ENCODE measurements at regions not wholly inside any gene's neighbourhood (a gene's known extent, or its start where the extent isn't known, plus 50 kb on each side); places are given as distances from the start of the nearest gene placed in this dataset.

- H3K27ac ChIP-seq, result no peak overlapping the region
Observed at GRCh38 chr2:120661551-120661950, 74.1 kb upstream of the GLI2 start.

GRCh38 chr2:120662046-120662445 is 73.6 kb upstream of the GLI2 start:
- no peak for DNase-seq (ENCODE audit: low spot score in 2 of 2)
- H3K4me1 ChIP-seq, result no peaks in the 10 kb centered on the region
- TF ChIP-seq, protein P1, sequence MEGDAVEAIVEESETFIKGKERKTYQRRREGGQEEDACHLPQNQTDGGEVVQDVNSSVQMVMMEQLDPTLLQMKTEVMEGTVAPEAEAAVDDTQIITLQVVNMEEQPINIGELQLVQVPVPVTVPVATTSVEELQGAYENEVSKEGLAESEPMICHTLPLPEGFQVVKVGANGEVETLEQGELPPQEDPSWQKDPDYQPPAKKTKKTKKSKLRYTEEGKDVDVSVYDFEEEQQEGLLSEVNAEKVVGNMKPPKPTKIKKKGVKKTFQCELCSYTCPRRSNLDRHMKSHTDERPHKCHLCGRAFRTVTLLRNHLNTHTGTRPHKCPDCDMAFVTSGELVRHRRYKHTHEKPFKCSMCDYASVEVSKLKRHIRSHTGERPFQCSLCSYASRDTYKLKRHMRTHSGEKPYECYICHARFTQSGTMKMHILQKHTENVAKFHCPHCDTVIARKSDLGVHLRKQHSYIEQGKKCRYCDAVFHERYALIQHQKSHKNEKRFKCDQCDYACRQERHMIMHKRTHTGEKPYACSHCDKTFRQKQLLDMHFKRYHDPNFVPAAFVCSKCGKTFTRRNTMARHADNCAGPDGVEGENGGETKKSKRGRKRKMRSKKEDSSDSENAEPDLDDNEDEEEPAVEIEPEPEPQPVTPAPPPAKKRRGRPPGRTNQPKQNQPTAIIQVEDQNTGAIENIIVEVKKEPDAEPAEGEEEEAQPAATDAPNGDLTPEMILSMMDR (IDR thresholded peaks at IDR 0.05), result no peak
- H3K9me3 ChIP-seq, result peaks cover 0 to 9% of the 10 kb centered on the region in 2 donors
- no peaks in the 10 kb centered on the region for H3K36me3 ChIP-seq
- H3K27ac ChIP-seq, result no peak overlapping the region
- H3K27me3 ChIP-seq, result no peaks in the 10 kb centered on the region
- intact Hi-C loops (cut with DNase I), result no loop called here
- H3K4me3 ChIP-seq, result no peak overlapping the region

More at GRCh38 chr2:120661551-120661950, 74.1 kb upstream of the GLI2 start:
- Histone ChIP-seq H3K9me3 (peaks cover 0 to 6% of the 10 kb centered on the region in 2 donors), H3K27me3 (no peaks in the 10 kb centered on the region), H3K4me3 (no peak overlapping the region), H3K4me1 (peaks cover 0 to 3% of the 10 kb centered on the region in 2 donors), H3K36me3 (no peaks in the 10 kb centered on the region)
- intact Hi-C loops (cut with DNase I), result no loop called here
- TF ChIP-seq, protein P1 (IDR thresholded peaks at IDR 0.05), result no peak
- DNase-seq (ENCODE audit: low spot score in 2 of 2), result no peak

- H3K36me3 ChIP-seq, result no peaks in the 10 kb centered on the region
- H3K4me1 ChIP-seq, result no peaks in the 10 kb centered on the region
- TF ChIP-seq, protein P1 (IDR thresholded peaks at IDR 0.05), result no peak
- no peak for DNase-seq (ENCODE audit: low spot score in 2 of 2)
- no peaks in the 10 kb centered on the region for H3K27me3 ChIP-seq
- peaks cover 0 to 9% of the 10 kb centered on the region in 2 donors for H3K9me3 ChIP-seq
- H3K27ac ChIP-seq, result no peak overlapping the region
- no peak overlapping the region for H3K4me3 ChIP-seq
- intact Hi-C loops (cut with DNase I), result no loop called here
Observed at GRCh38 chr2:120662746-120663145, 72.9 kb upstream of the GLI2 start.

GRCh38 chr2:120666433-120666832 is 69.2 kb upstream of the GLI2 start:
- TF ChIP-seq, protein P1 (IDR thresholded peaks at IDR 0.05), result no peak
- DNase-seq (ENCODE audit: low spot score in 2 of 2), result no peak
- peaks cover 0 to 9% of the 10 kb centered on the region in 2 donors for H3K9me3 ChIP-seq
- peaks cover 6% of the 10 kb centered on the region for H3K27me3 ChIP-seq
- no peak overlapping the region for H3K4me3 ChIP-seq
- no peaks in the 10 kb centered on the region for H3K4me1 ChIP-seq
- no peaks in the 10 kb centered on the region for H3K36me3 ChIP-seq
- intact Hi-C loops (cut with DNase I), result no loop called here
- no peak overlapping the region for H3K27ac ChIP-seq

- TF ChIP-seq, protein P1 (IDR thresholded peaks at IDR 0.05), result no peak
- Histone ChIP-seq H3K4me3 (no peak overlapping the region), H3K9me3 (peaks cover 0 to 9% of the 10 kb centered on the region in 2 donors), H3K4me1 (no peaks in the 10 kb centered on the region), H3K27ac (no peak overlapping the region), H3K36me3 (no peaks in the 10 kb centered on the region), H3K27me3 (peaks cover 6% of the 10 kb centered on the region)
- DNase-seq (ENCODE audit: low spot score in 2 of 2), result no peak
- intact Hi-C loops (cut with DNase I), result no loop called here
Observed at GRCh38 chr2:120667981-120668380, 67.7 kb upstream of the GLI2 start.

Measured in ascending aorta (tissue), 2 donors.